HepG2 (cell line): ENCODE measurements at regions not wholly inside any gene's neighbourhood (a gene's known extent, or its start where the extent isn't known, plus 50 kb on each side); places are given as distances from the start of the nearest gene placed in this dataset.

ENCODE experiments used
- ATAC-seq: fragments of 200-7000 bp; cut with Tn5 transposase; 3 replicates; pipeline ENCODE4 v1.9.1; 2020; ENCODE audit warnings: mild to moderate bottlenecking, moderate library complexity
- BruUV-seq: library from RNA; stranded (reverse); fragments of 400-500 nt; replicated peaks from 2 replicates; lab custom pipeline; 2021; lab: Mats Ljungman, UMichigan
- CTCF ChIA-PET: fragments of 300-600 bp; formaldehyde crosslinking; extraction: SDS; loops from one replicate; lab custom pipeline; 2021; ENCODE audit warnings: low total read pairs, inconsistent platforms, low intra/inter-chr PET ratio; lab: Yijun Ruan, JAX
- POLR2A ChIA-PET: fragments of 350-600 bp; sonication (Branson Sonifier 250); formaldehyde crosslinking; loops from one replicate; lab custom pipeline; 2020; ENCODE audit warnings: antibody characterized with exemption, inconsistent platforms; lab: Yijun Ruan, JAX
- DNase-seq: peaks from one replicate; pipeline ENCODE4 v3.0.0-alpha.2; 2015; ENCODE audit warnings: low spot score
- FAIRE-seq: peaks from 3 replicates; lab custom pipeline; 2011; peaks lifted over from hg19 to GRCh38; lab: Jason Lieb, UNC
- H2AFZ ChIP-seq: one replicate; pipeline ENCODE4 v1.6.1; 2011; ENCODE audit warnings: low read length, inconsistent platforms
- H3K27ac ChIP-seq: fragments of 300-600 bp; 3 replicates; pipeline ENCODE4 v1.8.0; 2011; ENCODE audit warnings: mixed run types, mild to moderate bottlenecking, mixed read lengths, low read length, inconsistent platforms; ENCODE audit not compliant: insufficient read depth; ENCODE audit errors: extremely low read length
- H3K27me3 ChIP-seq, 2 experiments: fragments of 200-600 bp in 1 of 2; 2 replicates in 1 of 2; 3 replicates in 1 of 2; pipeline versions ENCODE4 v1.6.0 to v1.8.0; 2011; ENCODE audit warnings: low read length in 2 of 2, mild to moderate bottlenecking in 2 of 2, moderate library complexity in 2 of 2, inconsistent platforms in 1 of 2; ENCODE audit not compliant: insufficient read depth in 2 of 2, control insufficient read depth in 1 of 2
- H3K36me3 ChIP-seq, 2 experiments: fragments of 200-600 bp in 1 of 2; replicated peaks in 1 of 2; 2 replicates in 1 of 2; 3 replicates in 1 of 2; pipeline versions ENCODE4 v1.5.1 to v1.8.0; 2011; ENCODE audit warnings: low read length in 2 of 2, inconsistent platforms in 1 of 2; ENCODE audit not compliant: insufficient read depth in 2 of 2, control insufficient read depth in 1 of 2
- H3K4me1 ChIP-seq: 2 replicates; pipeline ENCODE4 v1.5.1; 2012; ENCODE audit warnings: low read length, inconsistent platforms; ENCODE audit not compliant: insufficient read depth
- H3K4me2 ChIP-seq: 2 replicates; pipeline ENCODE4 v1.6.0; 2011; ENCODE audit warnings: low read depth, low read length, inconsistent platforms
- H3K4me3 ChIP-seq, 3 experiments: fragments of 200-600 bp in 1 of 3; sonication (generic), shearing (Covaris generic) in 1 of 3; replicated peaks in 1 of 3; 2 replicates each; pipeline ENCODE4 v1.5.1; 2011 to 2016; ENCODE audit warnings: low read length in 3 of 3, inconsistent platforms in 2 of 3, low read depth in 2 of 3, mild to moderate bottlenecking in 2 of 3, control low read depth in 1 of 3, mixed read lengths in 1 of 3; ENCODE audit not compliant: insufficient read depth in 1 of 3
- H3K79me2 ChIP-seq: one replicate; pipeline ENCODE4 v1.6.1; 2011; ENCODE audit warnings: low read length, inconsistent platforms; ENCODE audit not compliant: insufficient read depth
- H3K9ac ChIP-seq: 2 replicates; pipeline ENCODE4 v1.6.0; 2011; ENCODE audit warnings: mild to moderate bottlenecking, low read depth, low read length, inconsistent platforms; ENCODE audit not compliant: insufficient read depth
- H3K9me3 ChIP-seq: 2 replicates; pipeline ENCODE4 v1.5.1; 2012; ENCODE audit warnings: mild to moderate bottlenecking, low read length
- H4K20me1 ChIP-seq: 2 replicates; pipeline ENCODE4 v1.6.0; 2011; ENCODE audit warnings: inconsistent platforms, mild to moderate bottlenecking, low read length, moderate library complexity; ENCODE audit not compliant: insufficient read depth
- MAF1 ChIP-seq: sonication (generic); formaldehyde crosslinking; IDR thresholded peaks from 2 replicates; pipeline ENCODE4 v1.5.0; 2020; ENCODE audit warnings: missing genetic modification reagents, borderline replicate concordance
- NFE2L2 ChIP-seq: fragments of 150-350 bp; IDR thresholded peaks from 2 replicates; pipeline ENCODE4 v1.6.1; 2014; ENCODE audit warnings: low read length
- SETDB1 ChIP-seq: sonication (generic); formaldehyde crosslinking; IDR thresholded peaks from 2 replicates; pipeline ENCODE4 v1.5.1; 2020; ENCODE audit warnings: missing genetic modification reagents, mild to moderate bottlenecking, borderline replicate concordance
- ZC3H4 ChIP-seq: sonication (generic); formaldehyde crosslinking; IDR thresholded peaks from 2 replicates; pipeline ENCODE4 v1.4.0; 2020; ENCODE audit warnings: missing genetic modification reagents, borderline replicate concordance
- ZFP82 ChIP-seq: sonication (generic); formaldehyde crosslinking; IDR thresholded peaks from 2 replicates; pipeline ENCODE4 v1.5.1; 2020; ENCODE audit warnings: mild to moderate bottlenecking, missing genetic modification reagents, borderline replicate concordance
- ZNF264 ChIP-seq: sonication (generic); formaldehyde crosslinking; IDR thresholded peaks from 2 replicates; pipeline ENCODE4 v1.4.0; 2020; ENCODE audit warnings: missing genetic modification reagents
- WGBS: methylation state at CpG from one replicate; pipeline ENCODE4 v1.1.6; 2017; ENCODE audit warnings: low lambda C conversion rate; 5-methylcytosine and 5-hydroxymethylcytosine counted together
- in situ Hi-C: cut with HindIII; loops from 2 replicates; pipeline ENCODE4 v1.10.0; 2017; ENCODE audit warnings: low pct_unique_long_range_greater_than_20kb; ENCODE audit not compliant: extremely low pct_ligation_motif_present
- intact Hi-C: fragments of 100-400 bp; cut with micrococcal nuclease; formaldehyde crosslinking; loops from one replicate; pipeline ENCODE4 v1.10.0; 2022; ENCODE audit not compliant: unreplicated experiment
- TF ChIP-seq, protein P1 (sequence below): fragments of 450-650 bp; IDR thresholded peaks from 2 replicates; pipeline ENCODE4 v1.6.1; 2016
- TF ChIP-seq, protein P2 (sequence below): sonication (generic); formaldehyde crosslinking; IDR thresholded peaks from 2 replicates; pipeline ENCODE4 v1.9.0; 2021; ENCODE audit warnings: missing genetic modification reagents, borderline replicate concordance
- TF ChIP-seq, protein P3 (sequence below): sonication (generic); formaldehyde crosslinking; IDR thresholded peaks from 2 replicates; pipeline ENCODE4 v1.4.0; 2020; ENCODE audit warnings: missing genetic modification reagents, borderline replicate concordance
- TF ChIP-seq, protein P4 (sequence below): sonication (generic); formaldehyde crosslinking; IDR thresholded peaks from 2 replicates; pipeline ENCODE4 v1.5.0; 2020; ENCODE audit warnings: missing genetic modification reagents, mild to moderate bottlenecking, borderline replicate concordance

DNA sequence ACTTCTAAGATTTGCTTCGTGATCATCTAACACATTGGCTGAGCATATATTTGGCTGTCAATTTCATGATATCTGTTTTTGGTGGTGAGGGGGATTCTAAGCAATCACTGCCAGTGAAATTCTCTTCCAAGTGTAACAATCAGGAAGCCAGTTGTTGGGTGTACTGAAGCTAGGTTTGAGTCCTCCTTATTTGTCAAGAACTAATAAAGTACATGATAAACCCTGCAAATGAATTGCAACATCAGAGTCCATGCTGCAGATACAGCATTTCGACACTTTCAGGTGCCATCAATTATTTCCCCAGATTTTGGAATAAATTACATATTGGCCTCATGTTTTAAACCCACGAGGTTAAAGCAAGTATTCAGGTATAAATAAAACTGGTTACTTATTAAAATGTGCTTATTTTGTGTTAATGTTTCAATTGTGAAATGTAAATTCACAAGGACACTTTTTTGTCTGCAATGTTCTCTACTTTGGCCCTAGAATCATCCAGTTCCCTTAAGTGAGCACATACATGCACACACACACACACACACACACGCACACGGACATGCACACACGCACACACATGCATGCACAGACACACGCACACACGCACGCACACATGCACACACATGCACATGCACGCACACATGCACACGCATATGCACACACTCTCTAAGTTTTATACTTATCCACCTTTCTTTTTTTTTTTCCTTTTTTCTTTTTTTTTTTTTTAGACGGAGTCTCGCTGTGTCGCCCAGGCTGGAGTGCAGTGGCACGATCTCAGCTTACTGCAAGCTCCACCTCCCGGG, 510.2 kb upstream of the KLF6 start:
- no peak overlapping the region for H2AFZ ChIP-seq
- no peak overlapping the region for H3K4me3 ChIP-seq
- DNase-seq (no peak), FAIRE-seq (no peak), ATAC-seq (no peak)
- in situ Hi-C loops = no loop called here
- H3K36me3 ChIP-seq = no peaks in the 10 kb centered on the region
- no TSS peak for BruUV-seq
- TF ChIP-seq, protein P1, sequence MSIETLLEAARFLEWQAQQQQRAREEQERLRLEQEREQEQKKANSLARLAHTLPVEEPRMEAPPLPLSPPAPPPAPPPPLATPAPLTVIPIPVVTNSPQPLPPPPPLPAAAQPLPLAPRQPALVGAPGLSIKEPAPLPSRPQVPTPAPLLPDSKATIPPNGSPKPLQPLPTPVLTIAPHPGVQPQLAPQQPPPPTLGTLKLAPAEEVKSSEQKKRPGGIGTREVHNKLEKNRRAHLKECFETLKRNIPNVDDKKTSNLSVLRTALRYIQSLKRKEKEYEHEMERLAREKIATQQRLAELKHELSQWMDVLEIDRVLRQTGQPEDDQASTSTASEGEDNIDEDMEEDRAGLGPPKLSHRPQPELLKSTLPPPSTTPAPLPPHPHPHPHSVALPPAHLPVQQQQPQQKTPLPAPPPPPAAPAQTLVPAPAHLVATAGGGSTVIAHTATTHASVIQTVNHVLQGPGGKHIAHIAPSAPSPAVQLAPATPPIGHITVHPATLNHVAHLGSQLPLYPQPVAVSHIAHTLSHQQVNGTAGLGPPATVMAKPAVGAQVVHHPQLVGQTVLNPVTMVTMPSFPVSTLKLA = peak; percentile 34
- TF ChIP-seq ZNF264 (CRISPR knock-in tag) = no peak
- no peak overlapping the region for H3K27ac ChIP-seq
- no peak overlapping the region for H3K4me2 ChIP-seq
- 41% methylated on average over 16 of the region's 16 CpGs for WGBS
- no peaks in the 10 kb centered on the region for H3K4me1 ChIP-seq
- no peaks in the 10 kb centered on the region for H3K9me3 ChIP-seq
- ChIA-PET CTCF (no interaction called here), POLR2A (no interaction called here)
- no peaks in the 10 kb centered on the region for H3K79me2 ChIP-seq
- H3K27me3 ChIP-seq = no peaks in the 10 kb centered on the region
- no peaks in the 10 kb centered on the region for H4K20me1 ChIP-seq
- no peak overlapping the region for H3K9ac ChIP-seq
- intact Hi-C loops = no loop called here

DNA sequence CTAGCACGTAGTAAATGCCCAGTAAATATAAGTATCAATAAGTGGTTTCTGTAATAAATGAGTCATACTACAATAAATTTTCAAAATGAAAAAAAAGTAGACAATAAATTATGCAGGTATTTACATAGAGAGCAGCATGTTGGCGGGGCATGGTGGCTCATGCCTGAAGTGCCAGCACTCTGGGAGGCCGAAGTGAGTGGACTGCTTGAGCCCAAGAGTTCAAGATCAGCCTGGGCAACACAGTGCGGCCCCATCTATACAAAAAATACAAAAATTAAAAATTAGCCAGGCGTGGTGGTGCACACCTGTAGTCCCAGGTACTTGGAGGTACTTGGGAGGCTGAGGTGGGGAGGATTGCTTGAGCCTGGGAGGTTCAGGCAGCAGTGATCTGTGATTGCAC, 509.3 kb upstream of the KLF6 start:
- Histone ChIP-seq H3K4me3 (no peak overlapping the region), H4K20me1 (no peaks in the 10 kb centered on the region), H3K79me2 (no peaks in the 10 kb centered on the region), H3K4me2 (no peak overlapping the region), H2AFZ (no peak overlapping the region), H3K9me3 (no peaks in the 10 kb centered on the region), H3K36me3 (no peaks in the 10 kb centered on the region), H3K4me1 (no peaks in the 10 kb centered on the region), H3K27me3 (no peaks in the 10 kb centered on the region), H3K27ac (no peak overlapping the region)
- ChIA-PET CTCF (no interaction called here), POLR2A (no interaction called here)
- intact Hi-C loops (no loop called here), in situ Hi-C loops (no loop called here)
- no peak for FAIRE-seq
- ATAC-seq = no peak
- WGBS = 5% methylated on average over 5 of the region's 5 CpGs
- no peak for DNase-seq
- BruUV-seq = no TSS peak
- no peak for TF ChIP-seq ZC3H4 (CRISPR knock-in tag)
- no peak for TF ChIP-seq NFE2L2
- TF ChIP-seq, protein P2, sequence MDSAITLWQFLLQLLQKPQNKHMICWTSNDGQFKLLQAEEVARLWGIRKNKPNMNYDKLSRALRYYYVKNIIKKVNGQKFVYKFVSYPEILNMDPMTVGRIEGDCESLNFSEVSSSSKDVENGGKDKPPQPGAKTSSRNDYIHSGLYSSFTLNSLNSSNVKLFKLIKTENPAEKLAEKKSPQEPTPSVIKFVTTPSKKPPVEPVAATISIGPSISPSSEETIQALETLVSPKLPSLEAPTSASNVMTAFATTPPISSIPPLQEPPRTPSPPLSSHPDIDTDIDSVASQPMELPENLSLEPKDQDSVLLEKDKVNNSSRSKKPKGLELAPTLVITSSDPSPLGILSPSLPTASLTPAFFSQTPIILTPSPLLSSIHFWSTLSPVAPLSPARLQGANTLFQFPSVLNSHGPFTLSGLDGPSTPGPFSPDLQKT (CRISPR knock-in tag) = no peak
- TF ChIP-seq, protein P3, sequence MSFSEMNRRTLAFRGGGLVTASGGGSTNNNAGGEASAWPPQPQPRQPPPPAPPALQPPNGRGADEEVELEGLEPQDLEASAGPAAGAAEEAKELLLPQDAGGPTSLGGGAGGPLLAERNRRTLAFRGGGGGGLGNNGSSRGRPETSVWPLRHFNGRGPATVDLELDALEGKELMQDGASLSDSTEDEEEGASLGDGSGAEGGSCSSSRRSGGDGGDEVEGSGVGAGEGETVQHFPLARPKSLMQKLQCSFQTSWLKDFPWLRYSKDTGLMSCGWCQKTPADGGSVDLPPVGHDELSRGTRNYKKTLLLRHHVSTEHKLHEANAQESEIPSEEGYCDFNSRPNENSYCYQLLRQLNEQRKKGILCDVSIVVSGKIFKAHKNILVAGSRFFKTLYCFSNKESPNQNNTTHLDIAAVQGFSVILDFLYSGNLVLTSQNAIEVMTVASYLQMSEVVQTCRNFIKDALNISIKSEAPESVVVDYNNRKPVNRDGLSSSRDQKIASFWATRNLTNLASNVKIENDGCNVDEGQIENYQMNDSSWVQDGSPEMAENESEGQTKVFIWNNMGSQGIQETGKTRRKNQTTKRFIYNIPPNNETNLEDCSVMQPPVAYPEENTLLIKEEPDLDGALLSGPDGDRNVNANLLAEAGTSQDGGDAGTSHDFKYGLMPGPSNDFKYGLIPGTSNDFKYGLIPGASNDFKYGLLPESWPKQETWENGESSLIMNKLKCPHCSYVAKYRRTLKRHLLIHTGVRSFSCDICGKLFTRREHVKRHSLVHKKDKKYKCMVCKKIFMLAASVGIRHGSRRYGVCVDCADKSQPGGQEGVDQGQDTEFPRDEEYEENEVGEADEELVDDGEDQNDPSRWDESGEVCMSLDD (CRISPR knock-in tag) = no peak
- TF ChIP-seq, protein P4, sequence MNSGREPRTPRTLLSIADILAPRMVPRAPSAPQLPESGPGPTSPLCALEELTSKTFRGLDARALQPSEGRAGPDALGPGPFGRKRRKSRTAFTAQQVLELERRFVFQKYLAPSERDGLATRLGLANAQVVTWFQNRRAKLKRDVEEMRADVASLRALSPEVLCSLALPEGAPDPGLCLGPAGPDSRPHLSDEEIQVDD = no peak
- TF ChIP-seq ZFP82 (CRISPR knock-in tag) = no peak
- TF ChIP-seq MAF1 (CRISPR knock-in tag) = no peak
- no peak for TF ChIP-seq SETDB1
- TF ChIP-seq, all 625 proteins: peak for 0
- no peak overlapping the region for H3K9ac ChIP-seq
